H9 (cell line): ENCODE measurements at regions not wholly inside any gene's neighbourhood (a gene's known extent, or its start where the extent isn't known, plus 50 kb on each side); places are given as distances from the start of the nearest gene placed in this dataset.

Experiments used
- DNase-seq: peaks from one replicate; pipeline ENCODE4 v3.0.0-alpha.2; 2017
- H2AFZ ChIP-seq: one replicate; pipeline ENCODE4 v1.6.1; 2013; ENCODE audit warnings: mild to moderate bottlenecking, low read length, control low read depth, moderate library complexity
- H2AK5ac ChIP-seq: 2 replicates; pipeline ENCODE4 v1.6.1; 2013; ENCODE audit warnings: low read length, control low read depth, mixed read lengths; ENCODE audit not compliant: insufficient read length
- H2BK120ac ChIP-seq: one replicate; pipeline ENCODE4 v1.6.1; 2013; ENCODE audit warnings: low read depth, mild to moderate bottlenecking, low read length, control low read depth, inconsistent platforms; ENCODE audit not compliant: poor library complexity, severe bottlenecking
- H2BK12ac ChIP-seq: 2 replicates; pipeline ENCODE4 v1.6.1; 2013; ENCODE audit warnings: low read length, control low read depth, mixed read lengths, low read depth; ENCODE audit not compliant: insufficient read length
- H2BK15ac ChIP-seq: 2 replicates; pipeline ENCODE4 v1.6.1; 2013; ENCODE audit warnings: low read depth, low read length, control low read depth
- H2BK20ac ChIP-seq: one replicate; pipeline ENCODE4 v1.6.1; 2013; ENCODE audit warnings: low read depth, mild to moderate bottlenecking, low read length, control low read depth, inconsistent platforms; ENCODE audit not compliant: poor library complexity, severe bottlenecking
- H2BK5ac ChIP-seq: 2 replicates; pipeline ENCODE4 v1.6.1; 2013; ENCODE audit warnings: low read length, control low read depth, mixed read lengths; ENCODE audit not compliant: insufficient read length
- H3K14ac ChIP-seq: 2 replicates; pipeline ENCODE4 v1.6.1; 2013; ENCODE audit warnings: low read length, control low read depth; ENCODE audit not compliant: insufficient read depth
- H3K18ac ChIP-seq: 2 replicates; pipeline ENCODE4 v1.6.1; 2013; ENCODE audit warnings: low read depth, mild to moderate bottlenecking, mixed read lengths, low read length, control low read depth; ENCODE audit not compliant: insufficient read length
- H3K23ac ChIP-seq: 2 replicates; pipeline ENCODE4 v1.6.1; 2013; ENCODE audit warnings: low read length, control low read depth, mixed read lengths, low read depth; ENCODE audit not compliant: insufficient read length
- H3K23me2 ChIP-seq: 2 replicates; pipeline ENCODE4 v1.6.1; 2013; ENCODE audit warnings: low read depth, mild to moderate bottlenecking, mixed read lengths, low read length, control low read depth; ENCODE audit not compliant: insufficient read length, poor library complexity, severe bottlenecking
- H3K27ac ChIP-seq: 2 replicates; pipeline ENCODE4 v1.5.1; 2013; ENCODE audit warnings: low read length, control low read depth, mixed read lengths, low read depth; ENCODE audit not compliant: insufficient read length
- H3K27me3 ChIP-seq: 2 replicates; pipeline ENCODE4 v1.6.1; 2013; ENCODE audit warnings: low read length, control low read depth, inconsistent platforms; ENCODE audit not compliant: insufficient read depth
- H3K4ac ChIP-seq: 2 replicates; pipeline ENCODE4 v1.6.1; 2013; ENCODE audit warnings: low read depth, mild to moderate bottlenecking, control low read depth, inconsistent platforms, low read length, moderate library complexity
- H3K4me1 ChIP-seq: 2 replicates; pipeline ENCODE4 v1.6.1; 2013; ENCODE audit warnings: low read length, control low read depth, inconsistent platforms; ENCODE audit not compliant: insufficient read depth
- H3K4me2 ChIP-seq: 2 replicates; pipeline ENCODE4 v1.6.1; 2013; ENCODE audit warnings: low read length, control low read depth, mixed read lengths; ENCODE audit not compliant: insufficient read length, insufficient read depth
- H3K56ac ChIP-seq: 2 replicates; pipeline ENCODE4 v1.6.1; 2013; ENCODE audit warnings: low read depth, mild to moderate bottlenecking, mixed read lengths, low read length, control low read depth; ENCODE audit not compliant: insufficient read length
- H3K79me1 ChIP-seq: 2 replicates; pipeline ENCODE4 v1.6.1; 2013; ENCODE audit warnings: low read depth, mild to moderate bottlenecking, moderate library complexity, low read length, control low read depth, inconsistent platforms; ENCODE audit not compliant: insufficient read depth, poor library complexity, severe bottlenecking
- H3K79me2 ChIP-seq: 2 replicates; pipeline ENCODE4 v1.6.1; 2013; ENCODE audit warnings: low read length, control low read depth, inconsistent platforms; ENCODE audit not compliant: insufficient read depth
- H3K9ac ChIP-seq: 2 replicates; pipeline ENCODE4 v1.6.1; 2013; ENCODE audit warnings: low read length, control low read depth, mixed read lengths; ENCODE audit not compliant: insufficient read length; ENCODE audit errors: extremely low read depth
- H3K9me3 ChIP-seq: one replicate; pipeline ENCODE4 v1.6.1; 2013; ENCODE audit warnings: low read depth, low read length, inconsistent platforms; ENCODE audit not compliant: control insufficient read depth
- H3T11ph ChIP-seq: one replicate; pipeline ENCODE4 v1.6.1; 2013; ENCODE audit warnings: mild to moderate bottlenecking, low read length, control low read depth, inconsistent platforms
- H4K20me1 ChIP-seq: one replicate; pipeline ENCODE4 v1.6.1; 2013; ENCODE audit not compliant: control insufficient read depth, insufficient read length, insufficient read depth
- H4K5ac ChIP-seq: 2 replicates; pipeline ENCODE4 v1.6.1; 2013; ENCODE audit warnings: low read depth, mild to moderate bottlenecking, mixed read lengths, low read length, control low read depth; ENCODE audit not compliant: insufficient read length
- H4K8ac ChIP-seq: replicated peaks from 2 replicates; pipeline ENCODE4 v1.6.1; 2013; ENCODE audit warnings: low read length, control low read depth, mixed read lengths, low read depth; ENCODE audit not compliant: insufficient read length
- H4K91ac ChIP-seq: 2 replicates; pipeline ENCODE4 v1.6.1; 2013; ENCODE audit warnings: low read depth, mild to moderate bottlenecking, moderate library complexity, mixed read lengths, low read length, control low read depth; ENCODE audit not compliant: insufficient read length
- H3K27ac Mint-ChIP-seq, 3 experiments: 2 replicates in 2 of 3; 3 replicates in 1 of 3; pipeline ENCODE4 v1.8.0; 2020 to 2021; ENCODE audit warnings: mixed read lengths in 3 of 3, mild to moderate bottlenecking in 1 of 3, moderate library complexity in 1 of 3
- H3K27me3 Mint-ChIP-seq: 2 replicates; pipeline ENCODE4 v1.8.0; 2021; ENCODE audit warnings: low read depth, mild to moderate bottlenecking, moderate library complexity, mixed read lengths
- H3K36me3 Mint-ChIP-seq, 3 experiments: 2 replicates in 2 of 3; 3 replicates in 1 of 3; pipeline ENCODE4 v1.8.0; 2020 to 2021; ENCODE audit warnings: low read depth in 3 of 3, mixed read lengths in 3 of 3; ENCODE audit not compliant: insufficient read depth in 1 of 3
- H3K4me1 Mint-ChIP-seq, 2 experiments: 2 replicates each; pipeline ENCODE4 v1.8.0; 2020; ENCODE audit warnings: mixed read lengths in 2 of 2
- H3K4me3 Mint-ChIP-seq, 2 experiments: 2 replicates in 1 of 2; 3 replicates in 1 of 2; pipeline ENCODE4 v1.8.0; 2020 to 2021; ENCODE audit warnings: mild to moderate bottlenecking in 2 of 2, mixed read lengths in 2 of 2, moderate library complexity in 1 of 2
- H3K9me3 Mint-ChIP-seq, 2 experiments: 2 replicates in 1 of 2; 3 replicates in 1 of 2; pipeline ENCODE4 v1.8.0; 2020; ENCODE audit warnings: mild to moderate bottlenecking in 2 of 2, mixed read lengths in 2 of 2, moderate library complexity in 1 of 2
- WGBS: extraction: QIAGEN DNeasy Blood & Tissue Kit; methylation state at CpG from one replicate; pipeline ENCODE4 v1.1.7; 2013; ENCODE audit warnings: missing lambda C conversion rate, low lambda C conversion rate, mixed read lengths; ENCODE audit not compliant: insufficient read length; ENCODE audit errors: extremely low coverage; 5-methylcytosine and 5-hydroxymethylcytosine counted together
- TF ChIP-seq, protein P1 (sequence below): fragments of 200-600 bp; sonication (generic); conservative IDR thresholded peaks from 3 replicates; pipeline ENCODE4 v1.8.0; 2021; ENCODE audit warnings: antibody characterized with exemption, mild to moderate bottlenecking

DNA sequence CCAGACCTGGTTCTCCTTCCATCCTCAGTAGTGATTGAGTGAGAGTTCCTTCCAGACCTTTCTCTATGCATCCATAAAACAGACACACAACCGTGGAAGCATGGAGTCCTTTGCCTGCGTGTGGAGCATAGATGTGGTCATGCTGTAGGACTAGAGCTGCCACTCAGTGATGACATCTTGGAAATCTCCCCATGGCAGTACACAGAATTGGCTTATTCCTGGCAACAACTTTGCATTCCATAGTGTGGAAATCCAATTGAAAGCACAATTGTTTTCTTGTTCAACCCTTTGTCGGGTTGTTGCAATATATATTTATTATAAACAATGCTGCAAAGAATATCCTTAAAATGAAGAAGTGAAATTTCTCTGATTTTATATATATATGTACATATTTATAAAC, 547.8 kb downstream of the CDH26 start:
- Histone ChIP-seq H3K79me2 (no peaks in the 10 kb centered on the region), H3K27me3 (no peaks in the 10 kb centered on the region), H3K4ac (no peak overlapping the region), H4K91ac (no peak overlapping the region), H2BK15ac (no peak overlapping the region), H3K56ac (no peak overlapping the region), H3K23ac (no peak overlapping the region), H3K23me2 (no peaks in the 10 kb centered on the region), H3K9ac (no peak overlapping the region), H4K5ac (no peak overlapping the region), H2BK5ac (no peak overlapping the region), H3K27ac (no peak overlapping the region), H4K20me1 (no peaks in the 10 kb centered on the region), H3K4me2 (no peak overlapping the region), H2BK120ac (no peak overlapping the region), H3T11ph (no peak overlapping the region), H3K9me3 (no peaks in the 10 kb centered on the region), H3K4me1 (peaks cover 2% of the 10 kb centered on the region; the same call in 1 of the 2 replicates), H2BK12ac (no peak overlapping the region), H3K18ac (no peak overlapping the region), H2AK5ac (no peak overlapping the region), H2AFZ (no peak overlapping the region), H3K79me1 (no peaks in the 10 kb centered on the region), H2BK20ac (no peak overlapping the region), H3K14ac (no peak overlapping the region; the same call in 1 of the 2 replicates), H4K8ac (no peak overlapping the region)
- H3K27me3 Mint-ChIP-seq = no peaks in the 10 kb centered on the region; the same call in 1 of the 2 replicates
- no peak overlapping the region for H3K4me3 Mint-ChIP-seq
- H3K36me3 Mint-ChIP-seq = no peaks in the 10 kb centered on the region
- TF ChIP-seq, protein P1, sequence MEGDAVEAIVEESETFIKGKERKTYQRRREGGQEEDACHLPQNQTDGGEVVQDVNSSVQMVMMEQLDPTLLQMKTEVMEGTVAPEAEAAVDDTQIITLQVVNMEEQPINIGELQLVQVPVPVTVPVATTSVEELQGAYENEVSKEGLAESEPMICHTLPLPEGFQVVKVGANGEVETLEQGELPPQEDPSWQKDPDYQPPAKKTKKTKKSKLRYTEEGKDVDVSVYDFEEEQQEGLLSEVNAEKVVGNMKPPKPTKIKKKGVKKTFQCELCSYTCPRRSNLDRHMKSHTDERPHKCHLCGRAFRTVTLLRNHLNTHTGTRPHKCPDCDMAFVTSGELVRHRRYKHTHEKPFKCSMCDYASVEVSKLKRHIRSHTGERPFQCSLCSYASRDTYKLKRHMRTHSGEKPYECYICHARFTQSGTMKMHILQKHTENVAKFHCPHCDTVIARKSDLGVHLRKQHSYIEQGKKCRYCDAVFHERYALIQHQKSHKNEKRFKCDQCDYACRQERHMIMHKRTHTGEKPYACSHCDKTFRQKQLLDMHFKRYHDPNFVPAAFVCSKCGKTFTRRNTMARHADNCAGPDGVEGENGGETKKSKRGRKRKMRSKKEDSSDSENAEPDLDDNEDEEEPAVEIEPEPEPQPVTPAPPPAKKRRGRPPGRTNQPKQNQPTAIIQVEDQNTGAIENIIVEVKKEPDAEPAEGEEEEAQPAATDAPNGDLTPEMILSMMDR = no peak
- WGBS = no CpG with 5 or more reads among the region's 3 CpGs
- H3K4me1 Mint-ChIP-seq = peaks cover 27 to 30% of the 10 kb centered on the region in 2 experiments
- H3K27ac Mint-ChIP-seq = no peak overlapping the region
- DNase-seq = no peak
- H3K9me3 Mint-ChIP-seq = no peaks in the 10 kb centered on the region
